ENCODE measurements at regions not wholly inside any gene's neighbourhood (a gene's known extent, or its start where the extent isn't known, plus 50 kb on each side); places are given as distances from the start of the nearest gene placed in this dataset.
"Not testable (repeated sequence)": the region's sequence is repeated elsewhere in the genome, so short reads cannot be mapped to it uniquely, and the experiment has no call there.

DNA sequence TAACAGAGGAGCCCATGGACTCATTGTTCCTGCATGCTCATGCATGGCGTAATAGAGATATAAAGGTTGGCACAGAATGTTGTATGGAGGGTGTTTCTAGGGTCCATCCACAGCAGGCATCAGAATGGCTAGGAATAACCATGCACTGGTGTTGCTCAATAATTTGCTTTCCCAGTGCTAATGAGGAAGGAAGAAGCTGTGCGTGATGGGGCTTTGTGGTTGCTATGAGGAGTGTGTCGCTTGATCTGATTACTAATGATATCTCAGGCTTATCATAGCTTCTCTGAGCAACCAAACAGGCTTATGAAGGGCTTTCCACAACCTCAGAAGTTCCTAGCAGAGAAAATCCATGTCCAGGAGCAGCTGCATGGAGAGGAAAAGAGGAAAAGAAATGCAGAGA lies 151.3 kb upstream of the TRPC7 start:
- DNase-seq (ENCODE audit: extremely low spot score, insufficient read length, low read depth) = no peak
- FAIRE-seq = no peak

DNA sequence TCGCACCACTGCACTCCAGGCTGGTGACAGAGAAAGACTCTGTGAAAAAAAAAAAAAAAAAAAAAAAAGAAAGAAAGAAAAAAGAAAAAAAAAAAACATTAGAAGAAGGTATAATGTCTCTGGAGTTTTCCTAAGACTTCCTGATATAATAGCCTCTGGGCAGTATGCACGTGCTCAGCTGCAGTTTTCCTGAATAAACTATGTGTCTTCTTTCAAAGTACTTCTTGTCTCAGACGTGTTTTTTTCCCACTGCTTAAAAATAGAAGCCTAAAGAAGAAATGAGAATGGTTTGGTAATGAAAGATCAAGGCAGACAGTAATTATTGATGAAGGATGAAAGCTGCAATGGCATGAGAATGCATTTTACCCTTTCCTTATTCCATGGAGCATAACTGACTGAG lies 148.1 kb upstream of the TRPC7 start:
- DNase-seq (ENCODE audit: extremely low spot score, insufficient read length, low read depth) = no peak
- FAIRE-seq = no peak

DNA sequence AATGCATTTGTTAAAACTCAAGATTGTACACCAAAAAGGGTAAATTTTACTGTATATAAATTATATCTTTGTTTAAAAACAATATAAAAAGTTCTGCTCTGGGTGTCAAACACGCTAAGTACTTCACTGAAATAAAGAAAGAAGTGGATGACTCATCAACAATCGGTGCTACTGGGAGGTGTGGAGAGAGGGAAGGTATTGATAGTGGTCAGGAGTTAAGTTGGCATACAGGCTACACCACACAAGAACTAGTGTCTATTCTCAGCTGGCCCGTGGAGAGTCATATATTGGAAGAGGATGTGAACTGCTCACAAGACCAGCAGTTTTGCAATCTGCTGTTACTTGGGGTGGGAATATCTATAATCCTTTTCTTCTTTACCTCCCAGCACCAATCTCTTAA lies 145.7 kb upstream of the TRPC7 start:
- FAIRE-seq (no peak), DNase-seq (ENCODE audit: extremely low spot score, insufficient read length, low read depth) (no peak)

DNA sequence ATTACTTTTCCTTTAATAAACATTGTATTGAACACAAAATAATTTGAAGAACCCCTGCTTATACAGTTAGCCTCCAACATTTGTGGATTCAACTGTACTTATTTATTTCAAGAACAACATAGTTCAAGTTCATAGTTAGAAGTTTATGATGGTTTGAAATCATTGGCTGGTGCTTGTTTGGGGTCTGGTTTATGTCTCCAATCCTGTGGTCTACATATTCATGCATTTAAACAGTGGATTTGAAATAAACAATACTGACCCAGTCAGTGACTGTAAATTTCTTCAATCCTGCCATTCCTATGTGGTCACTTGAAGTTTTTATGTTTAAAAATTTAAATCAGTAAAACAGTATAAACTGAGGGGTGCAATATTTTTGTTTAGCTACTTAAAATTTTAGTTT lies 145.1 kb upstream of the TRPC7 start:
- DNase-seq (ENCODE audit: extremely low spot score, insufficient read length, low read depth) (no peak), FAIRE-seq (no peak)

DNA sequence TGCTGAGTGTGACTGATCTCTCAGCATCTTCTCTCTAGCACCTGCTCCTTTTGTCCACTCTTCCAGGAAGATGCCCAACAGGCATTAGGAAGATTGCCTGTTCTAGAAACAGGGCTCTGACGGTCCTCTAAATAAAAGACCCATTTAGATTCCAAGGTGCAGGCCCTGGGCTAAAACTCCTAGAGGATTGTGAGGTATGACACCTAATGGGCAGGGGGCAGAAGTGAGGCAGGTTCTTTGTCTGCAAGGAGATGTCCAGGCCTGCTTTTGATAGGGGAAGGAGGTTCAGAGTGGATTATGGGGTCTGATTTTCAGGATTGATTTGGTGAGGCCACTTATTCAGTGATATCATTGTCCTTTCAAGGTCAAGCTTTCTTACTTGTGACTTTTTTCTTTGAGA lies 140.8 kb upstream of the TRPC7 start:
- FAIRE-seq (no peak), DNase-seq (ENCODE audit: extremely low spot score, insufficient read length, low read depth) (no peak)

DNA sequence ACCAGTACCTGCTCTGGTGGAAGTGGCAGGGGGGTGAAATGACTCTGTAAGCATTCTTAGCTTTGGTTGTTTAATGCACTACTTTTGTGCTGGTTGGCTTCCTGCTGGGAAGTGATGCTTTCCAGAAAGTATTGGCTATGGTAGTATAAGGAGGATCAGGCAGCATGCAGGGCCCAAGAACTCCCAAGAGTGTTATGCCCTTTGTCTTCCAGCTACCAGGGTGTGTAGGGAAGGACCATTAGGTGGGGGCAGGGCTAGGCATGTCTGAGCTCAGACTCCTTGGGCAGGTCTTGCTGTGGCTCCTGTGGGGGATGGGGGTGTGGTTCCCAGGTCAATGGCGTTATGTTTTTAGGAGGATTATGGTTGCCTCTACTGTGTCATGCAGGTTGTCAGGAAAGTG lies 135.8 kb upstream of the TRPC7 start:
- FAIRE-seq (no peak), DNase-seq (ENCODE audit: extremely low spot score, insufficient read length, low read depth) (no peak)

DNA sequence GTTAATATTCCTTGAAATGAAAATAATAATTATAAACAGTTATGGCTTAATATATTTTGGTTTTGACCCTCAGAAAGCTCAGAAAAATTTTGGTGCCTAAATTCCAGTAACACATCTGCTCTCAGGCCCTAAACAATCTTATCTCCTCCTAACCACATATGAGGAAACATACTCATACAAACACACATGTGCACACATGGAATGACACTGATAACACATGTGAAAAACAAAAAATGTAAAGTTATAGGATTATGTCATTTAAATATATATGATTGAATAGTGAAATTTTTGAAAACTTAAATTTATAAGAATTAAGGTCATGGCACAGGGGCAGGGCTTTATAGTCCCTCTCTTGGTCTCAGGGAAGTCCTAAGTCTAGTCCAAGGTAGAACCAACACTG lies 127.2 kb upstream of the TRPC7 start:
- no peak for FAIRE-seq
- no peak for DNase-seq (ENCODE audit: extremely low spot score, insufficient read length, low read depth)

DNA sequence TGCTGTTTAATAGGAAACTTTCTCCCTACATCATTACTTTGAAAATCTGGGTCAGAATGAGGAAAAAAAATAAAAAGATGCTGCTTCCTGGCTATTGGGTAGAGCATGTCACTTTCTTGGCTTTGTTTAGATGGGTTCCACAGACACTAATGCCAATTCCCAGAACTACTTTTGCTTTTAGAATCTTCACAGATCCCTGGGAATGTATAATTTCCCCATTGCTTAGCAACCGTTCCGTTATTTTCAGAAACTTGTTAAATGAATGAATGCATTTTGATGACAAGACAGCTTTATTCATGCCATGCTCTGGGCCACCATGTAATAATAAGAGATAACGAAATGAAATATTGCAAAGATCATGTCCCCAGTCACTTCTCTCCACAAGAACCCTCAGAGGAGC lies 126.5 kb upstream of the TRPC7 start:
- no peak for FAIRE-seq
- no peak for DNase-seq (ENCODE audit: extremely low spot score, insufficient read length, low read depth)

DNA sequence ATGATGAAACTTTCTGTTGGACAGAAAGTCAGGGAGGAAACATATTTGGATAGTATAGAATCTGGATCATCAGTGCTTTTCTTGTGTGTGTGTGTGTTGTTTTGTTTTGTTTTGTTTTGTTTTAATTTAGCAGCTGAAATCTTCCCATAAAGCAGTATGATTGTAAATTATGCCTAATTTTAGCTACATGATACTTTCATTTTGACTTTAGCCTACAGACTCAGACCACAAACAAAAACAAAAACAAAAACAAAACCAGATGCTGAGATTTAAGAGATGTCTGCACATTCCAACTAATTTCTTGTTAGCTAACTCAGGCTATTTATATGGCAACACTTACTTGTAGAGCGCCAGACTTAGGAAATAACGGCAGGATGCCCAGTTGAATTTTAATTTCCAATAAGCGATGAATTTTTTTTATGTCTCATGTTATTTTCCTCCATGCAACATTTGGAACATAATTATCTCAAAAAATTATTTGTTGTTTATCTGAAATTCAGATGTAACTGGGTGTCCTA lies 119.5 kb upstream of the TRPC7 start:
- no peak for DNase-seq (ENCODE audit: extremely low spot score, insufficient read length, low read depth)
- peak; percentile 38 for FAIRE-seq

DNA sequence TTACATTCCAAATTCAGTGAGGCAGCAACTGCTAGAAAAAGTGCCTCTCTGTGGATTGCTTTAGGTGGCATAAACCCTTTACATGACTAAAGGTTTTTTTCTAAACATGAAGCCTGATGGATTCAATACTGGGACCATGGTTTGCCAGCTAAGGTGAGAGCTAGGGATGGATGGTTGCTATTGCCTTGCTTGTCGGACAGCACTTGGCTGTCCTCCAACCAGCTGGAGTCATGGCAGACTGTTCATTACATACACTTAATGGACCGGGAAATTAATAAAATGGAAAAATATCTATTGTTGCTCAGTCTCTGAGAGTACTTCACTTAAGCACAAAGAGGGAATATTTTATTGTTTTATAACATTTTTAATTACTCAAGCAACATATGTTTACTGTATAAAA lies 116.9 kb upstream of the TRPC7 start:
- FAIRE-seq (no peak), DNase-seq (ENCODE audit: extremely low spot score, insufficient read length, low read depth) (no peak)

DNA sequence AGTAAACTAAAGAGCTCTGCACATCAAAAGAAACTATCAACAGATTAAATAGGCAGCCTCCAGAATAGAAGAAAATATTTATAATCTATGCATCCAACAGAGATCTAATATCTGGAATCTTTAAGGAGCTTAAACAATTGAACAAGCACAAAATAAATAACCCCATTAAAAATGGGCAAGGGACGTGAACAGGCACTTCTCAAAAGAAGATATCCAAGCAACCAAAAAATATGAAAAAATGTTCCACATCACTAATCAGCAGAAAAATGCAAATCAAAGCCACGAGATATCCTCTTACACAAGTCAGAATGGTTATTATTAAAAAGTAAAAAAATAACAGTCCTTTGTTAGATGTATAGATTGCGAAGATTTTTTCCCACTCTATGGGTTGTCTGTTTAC lies 109.1 kb upstream of the TRPC7 start:
- DNase-seq (ENCODE audit: extremely low spot score, insufficient read length, low read depth) (no peak), FAIRE-seq (no peak)

DNA sequence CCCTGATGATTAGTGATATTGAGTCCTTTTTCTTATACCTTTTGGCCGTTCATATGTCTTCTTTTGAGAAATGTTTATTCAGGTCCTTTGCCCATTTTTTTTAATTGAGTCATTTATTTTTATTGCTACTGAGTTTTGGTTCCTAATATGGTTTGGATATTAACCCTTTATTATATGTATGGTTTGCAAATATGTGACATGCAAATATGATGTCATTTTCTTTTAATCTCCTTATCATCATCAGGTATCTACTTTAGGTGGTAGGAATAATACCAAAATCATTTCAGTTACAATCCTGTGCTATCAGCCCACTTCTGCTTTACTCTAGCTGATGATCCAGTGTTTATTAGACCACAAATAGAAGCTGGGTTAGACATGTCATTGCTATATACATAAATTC lies 102.3 kb upstream of the TRPC7 start:
- FAIRE-seq (no peak), DNase-seq (ENCODE audit: extremely low spot score, insufficient read length, low read depth) (no peak)

DNA sequence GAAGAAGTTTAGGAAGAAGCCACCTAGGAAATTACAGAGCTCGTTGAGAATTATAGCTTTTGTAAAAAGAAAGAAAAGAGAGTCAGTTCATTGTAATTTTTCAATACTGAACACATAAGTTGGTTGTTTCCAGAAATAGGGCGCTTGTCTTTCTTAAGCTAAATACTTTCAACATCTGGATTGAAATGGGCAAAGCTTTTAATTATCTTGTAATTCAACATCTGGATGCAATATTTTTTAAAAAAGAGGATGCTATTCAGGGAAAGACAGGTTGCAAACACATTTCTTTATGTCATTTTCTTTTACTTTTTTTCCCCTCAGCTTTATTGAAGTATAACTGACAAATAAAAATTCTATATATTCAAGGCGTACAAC lies 100.7 kb upstream of the TRPC7 start:
- DNase-seq (ENCODE audit: extremely low spot score, insufficient read length, low read depth) (no peak), FAIRE-seq (no peak)

DNA sequence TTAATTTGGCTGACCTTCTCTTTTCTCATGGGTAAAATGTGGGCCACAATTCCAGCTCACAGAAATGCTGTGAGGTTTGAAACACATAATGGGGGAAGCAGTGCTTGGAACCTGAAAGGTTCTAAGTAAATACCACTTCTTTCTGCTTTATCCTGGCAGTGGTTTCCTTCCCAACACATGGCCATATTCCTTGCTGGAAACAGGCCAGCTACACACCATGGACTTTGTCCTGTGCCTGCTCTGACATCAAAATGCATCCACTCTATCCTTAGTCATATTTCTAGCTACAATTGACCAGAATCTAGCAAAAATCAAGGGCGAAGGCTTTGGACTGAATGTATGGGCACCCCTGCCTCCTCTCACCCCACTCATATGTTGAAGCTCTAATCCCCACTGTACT lies 93.1 kb upstream of the TRPC7 start:
- no peak for DNase-seq (ENCODE audit: extremely low spot score, insufficient read length, low read depth)
- no peak for FAIRE-seq

DNA sequence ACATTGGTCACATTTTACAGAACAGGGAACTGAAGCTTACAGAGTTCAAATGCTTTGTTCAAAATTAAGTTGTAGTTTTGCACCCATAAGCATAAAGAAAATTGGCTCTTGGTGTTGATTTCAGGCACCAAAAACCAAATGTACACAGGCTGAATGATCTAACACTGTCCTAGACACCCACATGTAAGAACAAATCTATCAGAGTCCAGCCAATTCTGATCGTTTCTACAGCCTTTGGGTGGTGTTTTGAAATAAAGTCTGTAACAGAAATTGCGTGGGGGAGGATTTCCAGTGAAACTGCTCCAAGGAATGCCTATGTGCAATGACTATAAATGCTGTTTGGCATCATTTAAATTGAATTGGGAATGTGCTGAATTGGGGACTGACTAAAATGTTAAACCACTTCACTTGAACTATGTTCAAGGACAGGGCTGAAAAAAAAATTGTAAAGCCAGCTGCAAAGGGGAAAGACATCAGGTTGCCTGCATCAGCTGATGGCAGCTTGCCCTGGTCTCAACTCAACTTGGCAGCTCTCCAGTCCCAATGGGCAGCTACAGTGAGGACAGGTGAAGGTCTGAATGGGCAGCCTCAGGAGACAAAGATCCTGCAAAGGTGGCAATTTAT lies 92.2 kb upstream of the TRPC7 start:
- no peak for DNase-seq (ENCODE audit: extremely low spot score, insufficient read length, low read depth)
- FAIRE-seq = no peak

DNA sequence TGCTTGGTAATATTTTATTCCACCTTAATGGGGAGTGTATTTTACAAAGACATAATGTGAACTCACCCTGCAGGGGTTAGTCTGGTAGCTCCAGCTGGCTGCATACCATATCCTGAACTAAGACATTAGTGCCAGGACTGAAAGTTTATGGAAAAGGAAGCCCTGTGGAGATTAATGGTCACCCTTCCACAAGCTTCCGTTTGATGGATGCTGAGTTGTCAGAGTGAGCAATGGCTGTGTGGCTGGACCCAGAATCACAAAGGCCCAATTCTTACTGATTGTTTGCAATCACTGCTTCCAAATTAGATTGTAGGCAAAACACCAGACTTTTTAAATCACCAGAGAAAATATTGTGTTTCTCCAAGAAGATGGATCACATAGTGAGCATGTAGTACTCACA lies 90.1 kb upstream of the TRPC7 start:
- DNase-seq (ENCODE audit: extremely low spot score, insufficient read length, low read depth) (no peak), FAIRE-seq (no peak)

DNA sequence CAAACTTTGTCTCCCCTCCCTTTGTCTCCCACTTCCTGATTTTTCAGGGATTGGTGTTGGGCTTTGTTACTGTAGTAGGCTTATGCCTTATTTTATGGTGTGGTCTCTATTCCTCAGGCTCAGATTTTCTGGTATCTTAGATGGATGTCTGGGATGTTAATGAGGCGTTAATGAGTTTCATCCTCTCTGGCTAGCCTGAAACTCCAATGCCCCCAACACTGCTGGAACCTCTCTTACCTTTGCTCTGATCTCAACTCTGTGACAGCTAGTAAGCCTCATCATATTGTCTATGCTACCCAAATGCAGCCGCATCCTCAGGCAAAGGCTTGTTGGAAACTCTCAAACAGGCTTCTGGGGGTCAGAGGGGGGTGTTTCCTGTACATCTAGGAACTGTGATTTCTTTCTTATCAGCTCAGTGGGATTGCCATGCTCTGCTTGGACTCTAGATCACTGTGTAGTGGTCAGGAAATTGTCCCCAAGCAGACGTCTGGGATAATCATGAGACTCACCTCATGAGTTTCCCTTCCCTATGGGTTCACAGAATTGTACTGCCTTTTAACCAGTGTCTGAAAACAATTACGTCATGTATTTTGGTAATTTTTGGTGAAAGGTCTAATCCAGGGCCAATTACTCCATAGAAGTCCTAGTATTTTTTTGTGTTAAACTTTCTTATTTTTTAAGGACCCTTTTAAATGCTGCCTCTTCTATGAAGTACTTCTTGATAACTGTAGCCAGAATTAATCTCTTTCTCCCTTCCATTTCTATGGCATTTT lies 88.8 kb upstream of the TRPC7 start:
- FAIRE-seq (no peak), DNase-seq (ENCODE audit: extremely low spot score, insufficient read length, low read depth) (no peak)

DNA sequence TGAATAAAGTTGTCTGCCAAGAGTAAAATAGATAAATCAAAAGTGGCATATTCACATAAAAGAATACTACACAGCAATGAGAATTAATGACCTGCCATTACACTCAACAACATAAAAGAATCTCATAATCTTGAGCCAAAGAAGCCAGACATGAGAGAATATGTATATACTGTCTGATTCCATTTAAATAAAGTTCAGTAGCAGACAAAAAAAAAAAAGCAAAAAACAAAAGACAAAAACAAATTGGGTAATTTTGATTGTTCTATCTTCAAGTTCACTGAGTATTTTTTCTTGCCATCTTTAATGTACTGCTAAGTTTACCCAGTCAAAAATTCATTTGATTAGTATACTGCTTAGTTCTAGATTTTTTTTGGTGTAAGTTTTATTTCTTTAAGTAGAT lies 87.9 kb upstream of the TRPC7 start:
- FAIRE-seq (no peak), DNase-seq (ENCODE audit: extremely low spot score, insufficient read length, low read depth) (no peak)

DNA sequence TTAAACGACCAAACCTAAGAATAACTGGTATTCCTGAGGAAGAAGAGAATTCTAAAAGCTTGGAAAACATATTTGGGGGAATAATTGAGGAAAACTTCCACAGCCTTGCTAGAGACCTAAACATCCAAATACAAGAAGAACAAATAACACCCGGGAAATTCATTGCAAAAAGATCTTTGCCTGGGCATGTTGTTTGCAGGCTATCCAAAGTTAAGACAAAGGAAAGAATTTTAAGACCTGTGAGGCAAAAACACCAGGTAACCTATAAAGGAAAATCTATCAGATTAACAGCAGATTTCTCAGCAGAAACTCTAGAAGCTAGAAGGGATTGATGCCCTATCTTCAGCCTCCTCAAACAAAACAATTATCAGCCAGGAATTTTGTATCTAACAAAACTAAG lies 82.2 kb upstream of the TRPC7 start:
- not testable (repeated sequence) for DNase-seq (ENCODE audit: extremely low spot score, insufficient read length, low read depth); FAIRE-seq

DNA sequence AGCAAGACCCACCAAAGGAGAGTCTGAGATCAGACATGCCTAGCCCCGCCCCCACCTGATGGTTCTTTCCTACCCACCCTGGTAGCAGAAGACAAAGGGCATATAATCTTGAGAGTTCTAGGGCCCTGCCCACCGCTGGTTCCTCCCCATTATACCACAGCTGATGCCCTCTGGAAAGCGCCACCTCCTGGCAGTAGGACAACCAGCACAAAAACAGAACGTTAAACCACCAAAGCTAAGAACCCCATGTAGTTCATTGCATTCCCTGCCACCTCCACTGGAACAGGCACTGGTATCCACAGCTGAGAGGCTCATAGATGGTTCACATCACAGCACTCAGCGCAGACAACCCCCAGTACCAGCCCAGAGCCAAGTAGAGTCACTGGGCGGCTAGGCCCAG lies 81.2 kb upstream of the TRPC7 start:
- DNase-seq (ENCODE audit: extremely low spot score, insufficient read length, low read depth) = no peak
- FAIRE-seq = no peak

DNA sequence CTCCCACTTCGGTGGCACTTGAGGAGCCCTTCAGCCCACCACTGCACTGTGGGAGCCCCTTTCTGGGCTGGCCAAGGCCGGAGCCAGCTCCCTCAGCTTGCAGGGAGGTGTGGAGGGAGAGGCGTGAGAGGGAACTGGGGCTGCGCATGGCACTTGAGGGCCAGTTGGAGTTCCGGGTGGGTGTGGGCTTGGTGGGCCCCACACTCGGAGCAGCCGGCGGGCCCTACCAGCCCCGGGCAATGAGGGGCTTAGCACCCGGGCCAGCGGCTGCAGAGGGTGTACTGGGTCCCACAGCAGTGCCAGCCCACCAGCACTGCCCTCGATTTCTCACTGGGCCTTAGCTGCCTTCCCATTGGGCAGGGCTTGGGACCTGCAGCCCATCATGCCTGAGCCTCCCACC lies 78.8 kb upstream of the TRPC7 start:
- not testable (repeated sequence) for DNase-seq (ENCODE audit: extremely low spot score, insufficient read length, low read depth); FAIRE-seq

DNA sequence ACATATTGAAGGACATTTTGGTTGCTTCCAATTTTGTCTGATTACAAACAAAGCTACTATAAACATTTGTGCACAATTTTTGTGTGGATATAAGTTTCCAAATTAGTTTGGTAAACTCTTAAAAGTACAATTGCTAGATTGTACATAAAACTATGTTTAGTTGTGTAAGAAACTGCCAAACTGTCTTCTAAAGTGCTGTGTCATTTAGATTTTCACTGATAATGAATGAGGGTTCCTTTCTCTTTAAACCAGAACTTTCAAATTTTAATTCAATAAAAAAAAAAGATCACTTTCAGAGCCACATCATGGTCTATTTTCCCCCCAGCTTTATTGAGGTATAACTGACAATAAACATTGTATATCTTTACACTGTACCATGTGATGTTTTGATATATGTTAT lies 74.0 kb upstream of the TRPC7 start:
- FAIRE-seq (no peak), DNase-seq (ENCODE audit: extremely low spot score, insufficient read length, low read depth) (no peak)
